HCT116 (cell line): ENCODE measurements at regions not wholly inside any gene's neighbourhood (a gene's known extent, or its start where the extent isn't known, plus 50 kb on each side); places are given as distances from the start of the nearest gene placed in this dataset.

Experiments
- ATAC-seq: fragments of 200-7000 bp; cut with Tn5 transposase; 2 replicates; pipeline ENCODE4 v1.9.1; 2020; ENCODE audit warnings: mild to moderate bottlenecking, moderate library complexity
- BruUV-seq: library from RNA; stranded (reverse); fragments of 400-500 nt; replicated peaks from 2 replicates; lab custom pipeline; 2021; lab: Mats Ljungman, UMichigan
- CTCF ChIA-PET: fragments of 300-600 bp; sonication (Branson Sonifier 250); formaldehyde crosslinking; loops from one replicate; lab custom pipeline; 2021; ENCODE audit warnings: antibody characterized with exemption; lab: Charles Lee
- POLR2A ChIA-PET: fragments of 300-600, 350-600 bp; sonication (Branson Sonifier 250); formaldehyde crosslinking; loops from one replicate; lab custom pipeline; 2021; ENCODE audit warnings: antibody characterized with exemption; lab: Charles Lee
- RAD21 ChIA-PET, 2 experiments: fragments of 300-600 bp; sonication (Branson Sonifier 250); formaldehyde crosslinking; loops; one replicate each; lab custom pipeline; 2023; ENCODE audit warnings: low total read pairs in 2 of 2; ENCODE audit not compliant: uncharacterized antibody in 2 of 2, unreplicated experiment in 2 of 2, low non-redundant PET in 1 of 2; lab: Charles Lee
- DNase-seq: peaks from one replicate; pipeline ENCODE4 v3.0.0-alpha.2; 2010; ENCODE audit warnings: low read depth, low spot score
- H2AFZ ChIP-seq: fragments of 200-600 bp; shearing (Covaris generic), sonication (generic); 2 replicates; pipeline ENCODE4 v1.6.1; 2017; ENCODE audit warnings: low read depth, mixed run types, mixed read lengths, antibody characterized with exemption, low read length; ENCODE audit not compliant: poor library complexity, severe bottlenecking
- H3K27ac ChIP-seq: 2 replicates; pipeline ENCODE4 v1.5.1; 2012; ENCODE audit warnings: low read depth, low read length
- H3K27me3 ChIP-seq: fragments of 200-600 bp; sonication (generic); 2 replicates; pipeline ENCODE4 v1.6.1; 2016; ENCODE audit warnings: mixed run types, low read length, mixed read lengths; ENCODE audit not compliant: insufficient read depth
- H3K36me3 ChIP-seq, 2 experiments: fragments of 200-500 bp in 1 of 2; fragments of 200-600 bp in 1 of 2; sonication (Bioruptor generic) in 1 of 2; sonication (generic) in 1 of 2; 2 replicates each; pipeline versions ENCODE4 v1.5.1 to v1.6.1; 2014 to 2016; ENCODE audit warnings: low read length in 2 of 2, inconsistent platforms in 1 of 2, mixed read lengths in 1 of 2, mixed run types in 1 of 2; ENCODE audit not compliant: insufficient read depth in 2 of 2, control insufficient read depth in 1 of 2
- H3K4me1 ChIP-seq, 2 experiments: fragments of 200-600 bp in 1 of 2; sonication (generic) in 1 of 2; 2 replicates each; pipeline versions ENCODE4 v1.5.1 to v1.6.1; 2012 to 2017; ENCODE audit warnings: low read length in 2 of 2, inconsistent platforms in 1 of 2, mild to moderate bottlenecking in 1 of 2, mixed read lengths in 1 of 2, mixed run types in 1 of 2, moderate library complexity in 1 of 2; ENCODE audit not compliant: insufficient read depth in 2 of 2, control insufficient read depth in 1 of 2
- H3K4me2 ChIP-seq: fragments of 200-600 bp; sonication (generic); 2 replicates; pipeline ENCODE4 v1.6.1; 2017; ENCODE audit warnings: mixed run types, low read length, mixed read lengths
- H3K4me3 ChIP-seq, 2 experiments: fragments of 200-600 bp in 1 of 2; sonication (generic) in 1 of 2; replicated peaks in 1 of 2; 2 replicates each; pipeline ENCODE4 v1.5.1; 2011 to 2016; ENCODE audit warnings: low read length in 2 of 2, control low read depth in 1 of 2, low read depth in 1 of 2, mild to moderate bottlenecking in 1 of 2, mixed read lengths in 1 of 2, mixed run types in 1 of 2
- H3K79me2 ChIP-seq: fragments of 200-600 bp; sonication (generic); 2 replicates; pipeline ENCODE4 v1.6.1; 2017; ENCODE audit warnings: mild to moderate bottlenecking, mixed run types, low read length, moderate library complexity, mixed read lengths; ENCODE audit not compliant: insufficient read depth
- H3K9ac ChIP-seq: fragments of 200-600 bp; sonication (generic); 2 replicates; pipeline ENCODE4 v1.6.1; 2016; ENCODE audit warnings: low read length, mixed read lengths
- H3K9me2 ChIP-seq: fragments of 200-600 bp; sonication (generic), shearing (Covaris generic); 2 replicates; pipeline ENCODE4 v1.6.1; 2017; ENCODE audit warnings: mixed run types, mild to moderate bottlenecking, moderate library complexity; ENCODE audit not compliant: insufficient read depth
- H3K9me3 ChIP-seq, 2 experiments: fragments of 200-500 bp in 1 of 2; fragments of 200-600 bp in 1 of 2; sonication (Bioruptor generic) in 1 of 2; sonication (generic) in 1 of 2; 2 replicates each; pipeline ENCODE4 v1.6.1; 2014 to 2017; ENCODE audit warnings: low read length in 2 of 2, mixed read lengths in 2 of 2, inconsistent platforms in 1 of 2, low read depth in 1 of 2, mild to moderate bottlenecking in 1 of 2, mixed run types in 1 of 2, moderate library complexity in 1 of 2; ENCODE audit not compliant: control insufficient read depth in 1 of 2, insufficient read depth in 1 of 2
- H4K20me1 ChIP-seq: fragments of 200-600 bp; sonication (generic), shearing (Covaris generic); 2 replicates; pipeline ENCODE4 v1.6.1; 2017; ENCODE audit warnings: mixed run types, mild to moderate bottlenecking, moderate library complexity; ENCODE audit not compliant: insufficient read depth
- CEBPB ChIP-seq: IDR thresholded peaks from 2 replicates; pipeline ENCODE4 v1.6.1; 2012; ENCODE audit warnings: low read depth
- EGR1 ChIP-seq: IDR thresholded peaks from 2 replicates; pipeline ENCODE4 v1.6.1; 2012; ENCODE audit warnings: low read depth
- ELF1 ChIP-seq: IDR thresholded peaks from 2 replicates; pipeline ENCODE4 v1.6.1; 2012; ENCODE audit warnings: low read depth, borderline replicate concordance
- EZH2 ChIP-seq: fragments of 200-600 bp; sonication (generic); IDR thresholded peaks from 2 replicates; pipeline ENCODE4 v1.6.1; 2017; ENCODE audit warnings: antibody characterized with exemption, mixed run types
- EZH2phosphoT487 ChIP-seq: fragments of 200-600 bp; IDR thresholded peaks from 2 replicates; pipeline ENCODE4 v1.6.1; 2018; ENCODE audit warnings: antibody characterized with exemption, borderline replicate concordance
- FOSL1 ChIP-seq: IDR thresholded peaks from 2 replicates; pipeline ENCODE4 v1.6.1; 2012; ENCODE audit warnings: low read depth
- JUND ChIP-seq: IDR thresholded peaks from 2 replicates; pipeline ENCODE4 v1.6.1; 2012
- POLR2AphosphoS5 ChIP-seq: IDR thresholded peaks from 2 replicates; pipeline ENCODE4 v1.6.1; 2011; ENCODE audit warnings: mild to moderate bottlenecking, low read depth, low read length, moderate library complexity
- RAD21 ChIP-seq: IDR thresholded peaks from 2 replicates; pipeline ENCODE4 v1.6.1; 2012; ENCODE audit warnings: low read depth, mild to moderate bottlenecking
- SIN3A ChIP-seq: IDR thresholded peaks from 2 replicates; pipeline ENCODE4 v1.6.1; 2012; ENCODE audit warnings: low read depth
- SP1 ChIP-seq: IDR thresholded peaks from 2 replicates; pipeline ENCODE4 v1.6.1; 2012; ENCODE audit warnings: low read depth
- SRF ChIP-seq: IDR thresholded peaks from 2 replicates; pipeline ENCODE4 v1.6.1; 2012; ENCODE audit warnings: low read depth
- TCF7L2 ChIP-seq: IDR thresholded peaks from 2 replicates; pipeline ENCODE4 v1.7.0; 2011; ENCODE audit warnings: borderline replicate concordance, inconsistent platforms; ENCODE audit not compliant: insufficient read depth, insufficient read length; ENCODE audit errors: extremely low read depth
- YY1 ChIP-seq: IDR thresholded peaks from 2 replicates; pipeline ENCODE4 v1.6.1; 2011; ENCODE audit warnings: low read length, low read depth, moderate library complexity, mild to moderate bottlenecking; ENCODE audit not compliant: insufficient replicate concordance; ENCODE audit errors: extremely low read depth
- ZBTB33 ChIP-seq: IDR thresholded peaks from 2 replicates; pipeline ENCODE4 v1.6.1; 2011; ENCODE audit warnings: mild to moderate bottlenecking, low read length, moderate library complexity; ENCODE audit not compliant: insufficient replicate concordance; ENCODE audit errors: extremely low read depth
- intact Hi-C: fragments of 100-400 bp; cut with micrococcal nuclease; formaldehyde crosslinking; loops from 2 replicates; pipeline ENCODE4 v1.10.0; 2022
- TF ChIP-seq, protein P1 (sequence below), 3 experiments: fragments of 200-600 bp in 1 of 3; sonication (generic) in 1 of 3; IDR thresholded peaks in 2 of 3; conservative IDR thresholded peaks in 1 of 3; 2 replicates each; pipeline ENCODE4 v1.5.1; 2012 to 2017; ENCODE audit warnings: low read depth in 2 of 3, low read length in 2 of 3, antibody characterized with exemption in 1 of 3, borderline replicate concordance in 1 of 3, control low read depth in 1 of 3, mild to moderate bottlenecking in 1 of 3, mixed read lengths in 1 of 3, mixed run types in 1 of 3, moderate library complexity in 1 of 3; ENCODE audit not compliant: insufficient read depth in 1 of 3
- TF ChIP-seq, protein P2 (sequence below): IDR thresholded peaks from 2 replicates; pipeline ENCODE4 v1.6.1; 2012

GRCh38 chr4:78660559-78660958, 109.0 kb downstream of the ANXA3 start:
- Histone ChIP-seq H3K79me2 (no peaks in the 10 kb centered on the region), H3K9ac (no peak overlapping the region), H3K27me3 (no peaks in the 10 kb centered on the region), H3K4me3 (no peak overlapping the region), H3K4me1 (no peaks in the 10 kb centered on the region), H3K9me2 (no peaks in the 10 kb centered on the region), H3K27ac (no peak overlapping the region), H3K36me3 (no peaks in the 10 kb centered on the region), H4K20me1 (no peaks in the 10 kb centered on the region), H2AFZ (no peak overlapping the region), H3K4me2 (no peak overlapping the region), H3K9me3 (no peaks in the 10 kb centered on the region)
- no peak for ATAC-seq
- ChIA-PET RAD21 (no interaction called here), CTCF (no interaction called here), POLR2A (no interaction called here)
- no peak for DNase-seq
- intact Hi-C loops, result no loop called here
- BruUV-seq, result no TSS peak
- no peak for TF ChIP-seq YY1

DNA sequence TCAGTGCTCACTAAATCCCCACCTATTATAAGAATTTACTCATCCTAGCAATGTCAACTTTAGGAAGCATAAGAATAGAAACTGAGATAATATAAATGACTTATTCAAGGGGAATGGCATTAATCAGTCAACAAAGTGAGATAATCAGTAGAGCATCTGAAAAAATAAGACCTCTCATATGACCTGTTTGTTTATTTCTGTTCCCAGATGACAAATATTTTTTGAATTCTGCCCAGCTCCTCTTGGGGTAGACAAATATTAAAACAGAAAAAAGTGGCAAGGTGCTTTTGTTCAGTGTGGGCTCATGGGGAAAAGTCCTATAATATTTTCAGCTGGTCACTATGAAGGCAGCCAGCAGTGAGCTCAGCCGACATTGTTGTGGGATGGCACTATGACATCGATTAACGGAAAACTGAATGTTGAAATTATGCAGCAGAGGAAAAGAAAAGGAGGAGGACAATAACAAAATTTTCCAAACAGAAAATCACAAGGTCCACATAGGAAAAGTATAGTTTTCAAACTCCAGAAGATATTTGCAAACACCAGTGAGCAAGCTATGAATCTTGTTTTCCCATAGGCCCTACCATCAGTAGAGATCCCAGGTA, 109.6 kb downstream of the ANXA3 start:
- no peak for DNase-seq
- no TSS peak for BruUV-seq
- H3K4me1 ChIP-seq, result no peaks in the 10 kb centered on the region
- no peaks in the 10 kb centered on the region for H3K79me2 ChIP-seq
- no peaks in the 10 kb centered on the region for H3K9me3 ChIP-seq
- no peak for TF ChIP-seq YY1
- TF ChIP-seq POLR2AphosphoS5, result no peak
- TF ChIP-seq, protein P1, sequence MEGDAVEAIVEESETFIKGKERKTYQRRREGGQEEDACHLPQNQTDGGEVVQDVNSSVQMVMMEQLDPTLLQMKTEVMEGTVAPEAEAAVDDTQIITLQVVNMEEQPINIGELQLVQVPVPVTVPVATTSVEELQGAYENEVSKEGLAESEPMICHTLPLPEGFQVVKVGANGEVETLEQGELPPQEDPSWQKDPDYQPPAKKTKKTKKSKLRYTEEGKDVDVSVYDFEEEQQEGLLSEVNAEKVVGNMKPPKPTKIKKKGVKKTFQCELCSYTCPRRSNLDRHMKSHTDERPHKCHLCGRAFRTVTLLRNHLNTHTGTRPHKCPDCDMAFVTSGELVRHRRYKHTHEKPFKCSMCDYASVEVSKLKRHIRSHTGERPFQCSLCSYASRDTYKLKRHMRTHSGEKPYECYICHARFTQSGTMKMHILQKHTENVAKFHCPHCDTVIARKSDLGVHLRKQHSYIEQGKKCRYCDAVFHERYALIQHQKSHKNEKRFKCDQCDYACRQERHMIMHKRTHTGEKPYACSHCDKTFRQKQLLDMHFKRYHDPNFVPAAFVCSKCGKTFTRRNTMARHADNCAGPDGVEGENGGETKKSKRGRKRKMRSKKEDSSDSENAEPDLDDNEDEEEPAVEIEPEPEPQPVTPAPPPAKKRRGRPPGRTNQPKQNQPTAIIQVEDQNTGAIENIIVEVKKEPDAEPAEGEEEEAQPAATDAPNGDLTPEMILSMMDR (IDR thresholded peaks at IDR 0.05 in 2 of 3, conservative IDR thresholded peaks at IDR 0.05 in 1 of 3; ENCODE audit: borderline replicate concordance in 1 of 3, insufficient read depth in 1 of 3, low read depth in 2 of 3, low read length in 2 of 3), result no peak
- no peak for TF ChIP-seq SIN3A
- no peak for TF ChIP-seq TCF7L2
- TF ChIP-seq EZH2, result no peak
- TF ChIP-seq EZH2phosphoT487, result no peak
- no peak for TF ChIP-seq SRF
- no peak for TF ChIP-seq SP1
- no peak for TF ChIP-seq EGR1
- no peak for TF ChIP-seq CEBPB
- no peak for TF ChIP-seq FOSL1
- TF ChIP-seq ZBTB33, result no peak
- TF ChIP-seq JUND, result no peak
- no peak for TF ChIP-seq RAD21
- TF ChIP-seq, protein P2, sequence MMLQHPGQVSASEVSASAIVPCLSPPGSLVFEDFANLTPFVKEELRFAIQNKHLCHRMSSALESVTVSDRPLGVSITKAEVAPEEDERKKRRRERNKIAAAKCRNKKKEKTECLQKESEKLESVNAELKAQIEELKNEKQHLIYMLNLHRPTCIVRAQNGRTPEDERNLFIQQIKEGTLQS, result no peak
- no peak for TF ChIP-seq ELF1
- no peak for ATAC-seq
- no peaks in the 10 kb centered on the region for H3K36me3 ChIP-seq
- no peak overlapping the region for H2AFZ ChIP-seq
- ChIA-PET POLR2A (no interaction called here), CTCF (no interaction called here), RAD21 (no interaction called here)
- H3K27me3 ChIP-seq, result no peaks in the 10 kb centered on the region
- H3K4me2 ChIP-seq, result no peak overlapping the region
- H3K9ac ChIP-seq, result no peak overlapping the region
- no peak overlapping the region for H3K27ac ChIP-seq
- H3K9me2 ChIP-seq, result no peaks in the 10 kb centered on the region
- H4K20me1 ChIP-seq, result no peaks in the 10 kb centered on the region
- H3K4me3 ChIP-seq, result no peak overlapping the region
- intact Hi-C loops, result no loop called here
